ENCODE measurements at regions not wholly inside any gene's neighbourhood (a gene's known extent, or its start where the extent isn't known, plus 50 kb on each side); places are given as distances from the start of the nearest gene placed in this dataset.

GRCh38 chr2:203797712-203798111, 69.9 kb upstream of the CTLA4 start:
- no peak for TF ChIP-seq CTCF (IDR thresholded peaks at IDR 0.05)
- Histone ChIP-seq H3K27me3 (ENCODE audit: control insufficient read depth in 2 of 2, insufficient read depth in 2 of 2, low read length in 2 of 2) (no peaks in the 10 kb centered on the region), H3K9ac (ENCODE audit: insufficient read depth, low read length, poor library complexity, severe bottlenecking) (no peak overlapping the region), H3K4me2 (replicated peaks; ENCODE audit: extremely low read depth, low read length, poor library complexity, severe bottlenecking) (no peak overlapping the region), H3K79me2 (ENCODE audit: insufficient read depth, low read length) (no peaks in the 10 kb centered on the region), H4K20me1 (ENCODE audit: insufficient read depth, low read length) (no peaks in the 10 kb centered on the region), H2AFZ (ENCODE audit: insufficient read depth, low read depth, low read length, poor library complexity, severe bottlenecking) (no peak overlapping the region), H3K27ac (ENCODE audit: low read depth in 1 of 2, low read length in 2 of 2) (no peak overlapping the region), H3K9me3 (replicated peaks in 1 of 2; ENCODE audit: control insufficient read depth in 1 of 2, insufficient read depth in 1 of 2, low read length in 2 of 2) (no peaks in the 10 kb centered on the region), H3K4me1 (ENCODE audit: control insufficient read depth in 1 of 2, insufficient read depth in 2 of 2, low read length in 2 of 2) (peaks cover 25 to 31% of the 10 kb centered on the region in 2 donors), H3K4me3 (replicated peaks in 1 of 3; ENCODE audit: low read depth in 2 of 3, low read length in 3 of 3) (no peak overlapping the region), H3K36me3 (replicated peaks in 1 of 2; ENCODE audit: control insufficient read depth in 1 of 2, insufficient read depth in 2 of 2, low read length in 2 of 2) (no peaks in the 10 kb centered on the region)
- WGBS (ENCODE audit: insufficient coverage), result no CpG with 5 or more reads among the region's 1 CpG
- Mint-ChIP-seq H3K4me1 (peaks cover 40% of the 10 kb centered on the region), H3K9me3 (peaks cover 0 to 3% (median 2%) of the 10 kb centered on the region in 7 donors), H3K36me3 (peaks cover 0 to 4% of the 10 kb centered on the region in 2 donors), H3K27ac (peak overlapping the region in 4 of 7 donors; percentile 37 to 82 (median 72)), H3K4me3 (no peak overlapping the region), H3K27me3 (ENCODE audit: low read depth in 3 of 3) (peaks cover 0 to 3% (median 0%) of the 10 kb centered on the region in 3 donors)
- no peak for DNase-seq
- intact Hi-C loops (cut with micrococcal nuclease), result loop anchor here in 1 of 2 donors (5.0 kb wide), 1 partner anchor 110 kb away; no protein-coding TSS in a partner anchor

- Mint-ChIP-seq H3K27ac (peak overlapping the region in 3 of 7 donors; percentile 32 to 53 (median 42)), H3K4me3 (no peak overlapping the region), H3K27me3 (ENCODE audit: low read depth in 3 of 3) (peaks cover 0 to 3% (median 0%) of the 10 kb centered on the region in 3 donors), H3K36me3 (peaks cover under 1 to 8% of the 10 kb centered on the region in 2 donors), H3K9me3 (peaks cover 2 to 3% (median 2%) of the 10 kb centered on the region in 7 donors), H3K4me1 (peaks cover 47% of the 10 kb centered on the region)
- Histone ChIP-seq H3K9ac (ENCODE audit: insufficient read depth, low read length, poor library complexity, severe bottlenecking) (no peak overlapping the region), H3K27ac (ENCODE audit: low read depth in 1 of 2, low read length in 2 of 2) (no peak overlapping the region), H4K20me1 (ENCODE audit: insufficient read depth, low read length) (no peaks in the 10 kb centered on the region), H3K4me1 (ENCODE audit: control insufficient read depth in 1 of 2, insufficient read depth in 2 of 2, low read length in 2 of 2) (peaks cover 26 to 34% of the 10 kb centered on the region in 2 donors), H2AFZ (ENCODE audit: insufficient read depth, low read depth, low read length, poor library complexity, severe bottlenecking) (no peak overlapping the region), H3K4me3 (replicated peaks in 1 of 3; ENCODE audit: low read depth in 2 of 3, low read length in 3 of 3) (no peak overlapping the region), H3K79me2 (ENCODE audit: insufficient read depth, low read length) (no peaks in the 10 kb centered on the region), H3K4me2 (replicated peaks; ENCODE audit: extremely low read depth, low read length, poor library complexity, severe bottlenecking) (no peak overlapping the region), H3K27me3 (ENCODE audit: control insufficient read depth in 2 of 2, insufficient read depth in 2 of 2, low read length in 2 of 2) (no peaks in the 10 kb centered on the region), H3K36me3 (replicated peaks in 1 of 2; ENCODE audit: control insufficient read depth in 1 of 2, insufficient read depth in 2 of 2, low read length in 2 of 2) (no peaks in the 10 kb centered on the region), H3K9me3 (replicated peaks in 1 of 2; ENCODE audit: control insufficient read depth in 1 of 2, insufficient read depth in 1 of 2, low read length in 2 of 2) (no peaks in the 10 kb centered on the region)
- no peak for TF ChIP-seq CTCF (IDR thresholded peaks at IDR 0.05)
- DNase-seq, result no peak
- WGBS (ENCODE audit: insufficient coverage), result 93% methylated on average over 8 of the region's 9 CpGs
- intact Hi-C loops (cut with micrococcal nuclease), result loop anchor here in 1 of 2 donors (5.0 kb wide), 1 partner anchor 109 kb away; no protein-coding TSS in a partner anchor
Measured at GRCh38 chr2:203798296-203799087, 69.1 kb upstream of the CTLA4 start.

Data from CD14-positive monocyte (primary cell).